ENCODE measurements at regions not wholly inside any gene's neighbourhood (a gene's known extent, or its start where the extent isn't known, plus 50 kb on each side); places are given as distances from the start of the nearest gene placed in this dataset.
"Not testable (repeated sequence)": the region's sequence is repeated elsewhere in the genome, so short reads cannot be mapped to it uniquely, and the experiment has no call there.

- no peaks in the 10 kb centered on the region for H3K36me3 ChIP-seq
- no peak for TF ChIP-seq POLR2A (IDR thresholded peaks at IDR 0.05)
- TF ChIP-seq, protein P1, sequence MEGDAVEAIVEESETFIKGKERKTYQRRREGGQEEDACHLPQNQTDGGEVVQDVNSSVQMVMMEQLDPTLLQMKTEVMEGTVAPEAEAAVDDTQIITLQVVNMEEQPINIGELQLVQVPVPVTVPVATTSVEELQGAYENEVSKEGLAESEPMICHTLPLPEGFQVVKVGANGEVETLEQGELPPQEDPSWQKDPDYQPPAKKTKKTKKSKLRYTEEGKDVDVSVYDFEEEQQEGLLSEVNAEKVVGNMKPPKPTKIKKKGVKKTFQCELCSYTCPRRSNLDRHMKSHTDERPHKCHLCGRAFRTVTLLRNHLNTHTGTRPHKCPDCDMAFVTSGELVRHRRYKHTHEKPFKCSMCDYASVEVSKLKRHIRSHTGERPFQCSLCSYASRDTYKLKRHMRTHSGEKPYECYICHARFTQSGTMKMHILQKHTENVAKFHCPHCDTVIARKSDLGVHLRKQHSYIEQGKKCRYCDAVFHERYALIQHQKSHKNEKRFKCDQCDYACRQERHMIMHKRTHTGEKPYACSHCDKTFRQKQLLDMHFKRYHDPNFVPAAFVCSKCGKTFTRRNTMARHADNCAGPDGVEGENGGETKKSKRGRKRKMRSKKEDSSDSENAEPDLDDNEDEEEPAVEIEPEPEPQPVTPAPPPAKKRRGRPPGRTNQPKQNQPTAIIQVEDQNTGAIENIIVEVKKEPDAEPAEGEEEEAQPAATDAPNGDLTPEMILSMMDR (IDR thresholded peaks at IDR 0.05), result no peak
- TF ChIP-seq POLR2AphosphoS5 (IDR thresholded peaks at IDR 0.05), result no peak
- no peak for TF ChIP-seq EP300 (IDR thresholded peaks at IDR 0.05)
- no peak for ATAC-seq
- no peak overlapping the region for H3K4me3 ChIP-seq
- H3K27ac ChIP-seq, result no peak overlapping the region
- H3K9me3 ChIP-seq, result no peaks in the 10 kb centered on the region
- no peaks in the 10 kb centered on the region for H3K27me3 ChIP-seq
- H3K4me1 ChIP-seq, result no peaks in the 10 kb centered on the region
Measured at GRCh38 chr4:66558651-66559050, 888.4 kb upstream of the EPHA5 start.

- no peaks in the 10 kb centered on the region for H3K36me3 ChIP-seq
- H3K4me1 ChIP-seq, result no peaks in the 10 kb centered on the region
- H3K9me3 ChIP-seq, result peaks cover 0 to 5% (median 0%) of the 10 kb centered on the region in 3 donors
- no peak for ATAC-seq
- WGBS, 2 donors (ENCODE audit: low coverage in 1 of 2), result 94 to 98% methylated on average over 9 of the region's 10 CpGs
- no peak overlapping the region for H3K27ac ChIP-seq
- no peaks in the 10 kb centered on the region for H3K27me3 ChIP-seq
- no peak overlapping the region for H3K4me3 ChIP-seq
- no peak for TF ChIP-seq POLR2AphosphoS5 (IDR thresholded peaks at IDR 0.05)
- no peak for TF ChIP-seq POLR2A (IDR thresholded peaks at IDR 0.05)
- TF ChIP-seq EP300 (IDR thresholded peaks at IDR 0.05), result no peak
- TF ChIP-seq, protein P1 (IDR thresholded peaks at IDR 0.05), result no peak
Measured at GRCh38 chr4:66556651-66557278, 886.5 kb upstream of the EPHA5 start.

GRCh38 chr4:66555301-66555700, 885.0 kb upstream of the EPHA5 start:
- H3K4me1 ChIP-seq, result no peaks in the 10 kb centered on the region
- no peaks in the 10 kb centered on the region for H3K36me3 ChIP-seq
- ATAC-seq, result no peak
- 37 to 57% methylated on average over 1 to 2 of the region's 2 CpGs for WGBS, 2 donors (ENCODE audit: low coverage in 1 of 2)
- no peak overlapping the region for H3K4me3 ChIP-seq
- H3K27me3 ChIP-seq, result no peaks in the 10 kb centered on the region
- peaks cover 0 to 11% (median 0%) of the 10 kb centered on the region in 3 donors for H3K9me3 ChIP-seq
- no peak for TF ChIP-seq POLR2A (IDR thresholded peaks at IDR 0.05)
- TF ChIP-seq POLR2AphosphoS5 (IDR thresholded peaks at IDR 0.05), result no peak
- no peak for TF ChIP-seq EP300 (IDR thresholded peaks at IDR 0.05)
- TF ChIP-seq, protein P1 (IDR thresholded peaks at IDR 0.05), result no peak
- H3K27ac ChIP-seq, result no peak overlapping the region

DNA sequence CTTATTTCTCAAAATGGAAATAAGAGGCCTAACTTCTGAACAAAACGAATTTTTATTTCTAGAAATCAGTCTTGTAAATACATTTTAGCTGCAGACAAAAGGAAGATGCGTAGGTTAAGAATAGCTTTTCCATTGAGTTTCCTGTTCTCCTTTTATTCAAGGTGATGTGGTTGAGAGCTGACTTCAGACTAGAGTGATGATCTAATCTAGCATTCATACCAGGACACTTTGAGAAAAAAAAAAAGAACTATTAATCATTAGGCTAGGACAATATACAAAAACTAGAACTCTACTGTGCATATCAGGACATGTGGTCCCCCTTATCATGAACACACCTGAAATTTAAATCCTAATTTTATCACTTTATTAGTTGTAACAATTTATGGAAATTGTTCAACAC, 884.5 kb upstream of the EPHA5 start:
- 17 to 65% methylated on average over 2 of the region's 2 CpGs for WGBS, 2 donors (ENCODE audit: low coverage in 1 of 2)
- no peak for TF ChIP-seq POLR2A (IDR thresholded peaks at IDR 0.05)
- TF ChIP-seq, protein P1 (IDR thresholded peaks at IDR 0.05), result no peak
- no peak for ATAC-seq

DNA sequence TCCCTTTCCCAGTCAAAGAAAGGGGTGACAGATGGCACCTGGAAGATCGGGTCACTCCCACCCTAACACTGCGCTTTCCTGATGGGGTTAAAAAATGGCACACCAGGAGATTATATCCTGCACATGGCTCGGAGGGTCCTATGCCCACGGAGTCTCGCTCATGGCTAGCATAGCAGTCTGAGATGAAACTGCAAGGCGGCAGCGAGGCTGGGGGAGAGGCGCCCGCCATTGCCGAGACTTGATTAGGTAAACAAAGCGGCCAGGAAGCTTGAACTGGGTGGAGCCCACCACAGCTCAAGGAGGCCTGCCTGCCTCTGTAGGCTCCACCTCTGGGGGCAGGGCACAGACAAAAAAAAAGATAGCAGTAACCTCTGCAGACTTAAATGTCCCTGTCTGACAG, 875.0 kb upstream of the EPHA5 start:
- WGBS, 2 donors (ENCODE audit: low coverage in 1 of 2), result 60% methylated on average over 1 of the region's 11 CpGs; no CpG with 5 or more reads in 1 of the 2 donors
- not testable (repeated sequence) for ATAC-seq

More for the DNA sequence above, 884.5 kb upstream of the EPHA5 start:
- no peaks in the 10 kb centered on the region for H3K36me3 ChIP-seq
- no peak overlapping the region for H3K4me3 ChIP-seq
- H3K27me3 ChIP-seq, result no peaks in the 10 kb centered on the region
- no peak overlapping the region for H3K27ac ChIP-seq
- no peaks in the 10 kb centered on the region for H3K4me1 ChIP-seq
- H3K9me3 ChIP-seq, result peaks cover 0 to 11% (median 0%) of the 10 kb centered on the region in 3 donors

More for the DNA sequence above, 875.0 kb upstream of the EPHA5 start:
- H3K27me3 ChIP-seq, H3K4me3 ChIP-seq, H3K9me3 ChIP-seq, H3K36me3 ChIP-seq, H3K27ac ChIP-seq, H3K4me1 ChIP-seq: not testable (repeated sequence)
